ENCODE measurements at regions not wholly inside any gene's neighbourhood (a gene's known extent, or its start where the extent isn't known, plus 50 kb on each side); places are given as distances from the start of the nearest gene placed in this dataset.

- DNase-seq: no peak
Measured at GRCh38 chr7:130949550-130949949, 215.5 kb upstream of the KLF14 start.

- DNase-seq: no peak
Measured at GRCh38 chr7:130950054-130950453, 216.0 kb upstream of the KLF14 start.

GRCh38 chr7:130950741-130951140, 216.7 kb upstream of the KLF14 start:
- DNase-seq: no peak

- peak; percentile 75 for DNase-seq
Measured at GRCh38 chr7:130951303-130951975, 217.4 kb upstream of the KLF14 start.

GRCh38 chr7:130951976-130952876, 218.2 kb upstream of the KLF14 start:
- no peak for DNase-seq

GRCh38 chr7:130953196-130953595, 219.2 kb upstream of the KLF14 start:
- no peak for DNase-seq

GRCh38 chr7:130954918-130955564, 221.0 kb upstream of the KLF14 start:
- DNase-seq: no peak

GRCh38 chr7:130955565-130955919, 221.5 kb upstream of the KLF14 start:
- no peak for DNase-seq

- no peak for DNase-seq
Measured at GRCh38 chr7:130956417-130957136, 222.6 kb upstream of the KLF14 start.

GRCh38 chr7:130957137-130957513, 223.1 kb upstream of the KLF14 start:
- peak; percentile 64 for DNase-seq

- peak; percentile 56 for DNase-seq
Measured at GRCh38 chr7:130957722-130958435, 223.9 kb upstream of the KLF14 start.

GRCh38 chr7:130958846-130959245, 224.8 kb upstream of the KLF14 start:
- no peak for DNase-seq

- peak; percentile 40 for DNase-seq
Measured at GRCh38 chr7:130959743-130960207, 225.8 kb upstream of the KLF14 start.

- DNase-seq: peak; percentile 87
Measured at GRCh38 chr7:130960208-130960988, 226.4 kb upstream of the KLF14 start.

- peak; percentile 89 for DNase-seq
Measured at GRCh38 chr7:130961128-130961601, 227.2 kb upstream of the KLF14 start.

GRCh38 chr7:130962109-130962508, 228.1 kb upstream of the KLF14 start:
- DNase-seq: no peak

GRCh38 chr7:130963339-130963738, 229.3 kb upstream of the KLF14 start:
- no peak for DNase-seq

- DNase-seq: no peak
Measured at GRCh38 chr7:130965515-130965914, 231.5 kb upstream of the KLF14 start.

- DNase-seq: no peak
Measured at GRCh38 chr7:130966246-130967009, 232.4 kb upstream of the KLF14 start.

GRCh38 chr7:130970196-130970595, 236.2 kb upstream of the KLF14 start:
- DNase-seq: peak; percentile 40

- no peak for DNase-seq
Measured at GRCh38 chr7:130970696-130971095, 236.7 kb upstream of the KLF14 start.
